Mesothelial cell of epicardium (in vitro differentiated cells): ENCODE measurements at regions not wholly inside any gene's neighbourhood (a gene's known extent, or its start where the extent isn't known, plus 50 kb on each side); places are given as distances from the start of the nearest gene placed in this dataset.
A peak's percentile ranks its signal among the peaks of the same experiment; 100 is the strongest.

ENCODE experiments used
- DNase-seq, 2 experiments: peaks; one replicate each; pipeline ENCODE4 v3.0.0; 2021; ENCODE audit warnings: low spot score in 2 of 2; ENCODE audit not compliant: unreplicated experiment in 2 of 2
- H3K27ac Mint-ChIP-seq: 2 replicates; pipeline ENCODE4 v1.8.0; 2021; ENCODE audit warnings: mixed read lengths
- H3K27me3 Mint-ChIP-seq: 2 replicates; pipeline ENCODE4 v1.8.0; 2021; ENCODE audit warnings: low read depth, mixed read lengths
- H3K36me3 Mint-ChIP-seq: 2 replicates; pipeline ENCODE4 v1.8.0; 2021; ENCODE audit warnings: mixed read lengths
- H3K4me1 Mint-ChIP-seq: 2 replicates; pipeline ENCODE4 v1.8.0; 2021; ENCODE audit warnings: mixed read lengths
- H3K4me3 Mint-ChIP-seq: 2 replicates; pipeline ENCODE4 v1.8.0; 2021; ENCODE audit warnings: mild to moderate bottlenecking, moderate library complexity, mixed read lengths
- H3K9me3 Mint-ChIP-seq: 2 replicates; pipeline ENCODE4 v1.8.0; 2021; ENCODE audit warnings: mixed read lengths
- CTCF ChIP-seq: fragments of 200-600 bp; sonication (generic); IDR thresholded peaks from one replicate; pipeline ENCODE4 v1.5.0; 2021; ENCODE audit warnings: antibody characterized with exemption; ENCODE audit not compliant: unreplicated experiment

- H3K4me1 Mint-ChIP-seq = peaks cover 42% of the 10 kb centered on the region
- no peak for DNase-seq
- no peak for TF ChIP-seq CTCF
- H3K27ac Mint-ChIP-seq = no peak overlapping the region
- H3K36me3 Mint-ChIP-seq = no peaks in the 10 kb centered on the region
- H3K9me3 Mint-ChIP-seq = no peaks in the 10 kb centered on the region
- no peak overlapping the region for H3K4me3 Mint-ChIP-seq
- no peaks in the 10 kb centered on the region for H3K27me3 Mint-ChIP-seq
Observed at GRCh38 chr10:78752708-78753107, 316.1 kb upstream of the ZMIZ1 start.

- Mint-ChIP-seq H3K9me3 (no peaks in the 10 kb centered on the region), H3K4me1 (peaks cover 39% of the 10 kb centered on the region), H3K36me3 (no peaks in the 10 kb centered on the region), H3K4me3 (no peak overlapping the region), H3K27me3 (no peaks in the 10 kb centered on the region), H3K27ac (peak overlapping the region; percentile 89)
- no peak for TF ChIP-seq CTCF
- no peak for DNase-seq
Observed at GRCh38 chr10:78754269-78755062, 314.3 kb upstream of the ZMIZ1 start.

- no peaks in the 10 kb centered on the region for H3K36me3 Mint-ChIP-seq
- no peaks in the 10 kb centered on the region for H3K27me3 Mint-ChIP-seq
- H3K9me3 Mint-ChIP-seq = no peaks in the 10 kb centered on the region
- H3K4me1 Mint-ChIP-seq = peaks cover 41% of the 10 kb centered on the region
- no peak for DNase-seq
- H3K4me3 Mint-ChIP-seq = no peak overlapping the region
- peak overlapping the region; percentile 89 for H3K27ac Mint-ChIP-seq
- TF ChIP-seq CTCF = no peak
Observed at GRCh38 chr10:78755063-78755701, 313.6 kb upstream of the ZMIZ1 start.

- no peak for TF ChIP-seq CTCF
- no peaks in the 10 kb centered on the region for H3K27me3 Mint-ChIP-seq
- no peak for DNase-seq
- H3K9me3 Mint-ChIP-seq = no peaks in the 10 kb centered on the region
- peaks cover 43% of the 10 kb centered on the region for H3K4me1 Mint-ChIP-seq
- no peak overlapping the region for H3K4me3 Mint-ChIP-seq
- no peaks in the 10 kb centered on the region for H3K36me3 Mint-ChIP-seq
- H3K27ac Mint-ChIP-seq = peak overlapping the region; percentile 89
Observed at GRCh38 chr10:78755877-78756455, 312.8 kb upstream of the ZMIZ1 start.

GRCh38 chr10:78756604-78757343, 312.0 kb upstream of the ZMIZ1 start:
- Mint-ChIP-seq H3K9me3 (no peaks in the 10 kb centered on the region), H3K27ac (peak overlapping the region; percentile 63), H3K36me3 (no peaks in the 10 kb centered on the region), H3K4me3 (no peak overlapping the region), H3K27me3 (no peaks in the 10 kb centered on the region), H3K4me1 (peaks cover 43% of the 10 kb centered on the region)
- no peak for DNase-seq
- TF ChIP-seq CTCF = no peak
